ENCODE measurements at regions not wholly inside any gene's neighbourhood (a gene's known extent, or its start where the extent isn't known, plus 50 kb on each side); places are given as distances from the start of the nearest gene placed in this dataset. TPM values are rescaled to one million over a fixed set of nuclear protein-coding genes. Genes with fewer than 3 reads are reported as not detected.

DNA sequence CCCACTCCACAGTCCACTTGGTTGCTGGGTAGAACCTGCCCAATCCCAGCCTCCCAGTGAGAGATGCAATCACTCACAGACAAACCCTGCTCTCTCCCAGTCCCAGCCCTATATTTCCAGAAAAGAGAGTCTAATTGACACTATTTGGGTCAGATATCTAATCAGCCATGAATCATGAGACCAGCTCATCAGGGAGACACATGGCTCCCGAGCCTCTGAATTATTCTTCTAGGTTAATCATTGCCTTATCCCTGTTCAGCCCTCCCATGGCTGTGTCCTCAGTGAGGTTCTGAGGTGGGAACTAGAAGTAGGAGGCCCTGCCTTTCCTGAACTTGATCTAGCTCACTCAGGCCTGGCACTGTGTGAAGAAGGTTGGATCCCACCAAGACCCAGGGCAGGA is 49.9 kb upstream of the ZC3H12A start:
- H3K27me3 Mint-ChIP-seq (ENCODE audit: low read depth), result peaks cover 22% of the 10 kb centered on the region
- H4K20me1 ChIP-seq (ENCODE audit: control insufficient read depth, insufficient read depth, insufficient read length), result no peaks in the 10 kb centered on the region
- H4K91ac ChIP-seq (ENCODE audit: insufficient read length, low read depth, low read length), result no peak overlapping the region
- H3K9me3 ChIP-seq (ENCODE audit: control insufficient read depth, low read depth, low read length), result no peaks in the 10 kb centered on the region
- no peaks in the 10 kb centered on the region for H3K27me3 ChIP-seq (ENCODE audit: insufficient read depth, low read length)
- no peak overlapping the region for H3T11ph ChIP-seq (ENCODE audit: low read length)
- H3K9ac ChIP-seq (ENCODE audit: extremely low read depth, insufficient read length, low read length), result no peak overlapping the region
- H3K27ac ChIP-seq (ENCODE audit: insufficient read length, low read depth, low read length), result no peak overlapping the region
- H4K5ac ChIP-seq (ENCODE audit: insufficient read length, low read depth, low read length), result no peak overlapping the region
- H3K4me2 ChIP-seq (ENCODE audit: insufficient read depth, insufficient read length, low read length), result no peak overlapping the region
- H3K27ac Mint-ChIP-seq, result no peak overlapping the region; a peak in 1 of 7 replicates
- H3K23ac ChIP-seq (ENCODE audit: insufficient read length, low read depth, low read length), result no peak overlapping the region
- no peaks in the 10 kb centered on the region for H3K4me1 ChIP-seq (ENCODE audit: insufficient read depth, low read length)
- H3K18ac ChIP-seq (ENCODE audit: insufficient read length, low read depth, low read length), result no peak overlapping the region
- no peaks in the 10 kb centered on the region for H3K79me1 ChIP-seq (ENCODE audit: insufficient read depth, low read depth, low read length, poor library complexity, severe bottlenecking)
- no peak for DNase-seq
- H3K4me3 Mint-ChIP-seq, result no peak overlapping the region
- no peak overlapping the region for H4K8ac ChIP-seq (replicated peaks; ENCODE audit: insufficient read length, low read depth, low read length)
- H2BK20ac ChIP-seq (ENCODE audit: low read depth, low read length, poor library complexity, severe bottlenecking), result no peak overlapping the region
- no peaks in the 10 kb centered on the region; a peak in 1 of 5 replicates for H3K9me3 Mint-ChIP-seq
- no peak overlapping the region for H2BK120ac ChIP-seq (ENCODE audit: low read depth, low read length, poor library complexity, severe bottlenecking)
- no peak overlapping the region for H2BK15ac ChIP-seq (ENCODE audit: low read depth, low read length)
- H3K79me2 ChIP-seq (ENCODE audit: insufficient read depth, low read length), result no peaks in the 10 kb centered on the region
- H3K14ac ChIP-seq (ENCODE audit: insufficient read depth, low read length), result no peak overlapping the region
- H2AFZ ChIP-seq (ENCODE audit: low read length), result no peak overlapping the region
- H2BK5ac ChIP-seq (ENCODE audit: insufficient read length, low read length), result no peak overlapping the region
- H3K36me3 Mint-ChIP-seq (ENCODE audit: insufficient read depth in 1 of 3, low read depth in 3 of 3), result no peaks in the 10 kb centered on the region
- no CpG with 5 or more reads among the region's 1 CpG for WGBS (ENCODE audit: extremely low coverage, insufficient read length, low lambda C conversion rate)
- no peak overlapping the region for H2AK5ac ChIP-seq (ENCODE audit: insufficient read length, low read length)
- no peaks in the 10 kb centered on the region for H3K23me2 ChIP-seq (ENCODE audit: insufficient read length, low read depth, low read length, poor library complexity, severe bottlenecking)
- TF ChIP-seq, protein P1, sequence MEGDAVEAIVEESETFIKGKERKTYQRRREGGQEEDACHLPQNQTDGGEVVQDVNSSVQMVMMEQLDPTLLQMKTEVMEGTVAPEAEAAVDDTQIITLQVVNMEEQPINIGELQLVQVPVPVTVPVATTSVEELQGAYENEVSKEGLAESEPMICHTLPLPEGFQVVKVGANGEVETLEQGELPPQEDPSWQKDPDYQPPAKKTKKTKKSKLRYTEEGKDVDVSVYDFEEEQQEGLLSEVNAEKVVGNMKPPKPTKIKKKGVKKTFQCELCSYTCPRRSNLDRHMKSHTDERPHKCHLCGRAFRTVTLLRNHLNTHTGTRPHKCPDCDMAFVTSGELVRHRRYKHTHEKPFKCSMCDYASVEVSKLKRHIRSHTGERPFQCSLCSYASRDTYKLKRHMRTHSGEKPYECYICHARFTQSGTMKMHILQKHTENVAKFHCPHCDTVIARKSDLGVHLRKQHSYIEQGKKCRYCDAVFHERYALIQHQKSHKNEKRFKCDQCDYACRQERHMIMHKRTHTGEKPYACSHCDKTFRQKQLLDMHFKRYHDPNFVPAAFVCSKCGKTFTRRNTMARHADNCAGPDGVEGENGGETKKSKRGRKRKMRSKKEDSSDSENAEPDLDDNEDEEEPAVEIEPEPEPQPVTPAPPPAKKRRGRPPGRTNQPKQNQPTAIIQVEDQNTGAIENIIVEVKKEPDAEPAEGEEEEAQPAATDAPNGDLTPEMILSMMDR (conservative IDR thresholded peaks at IDR 0.05), result no peak
- no peak overlapping the region for H3K4ac ChIP-seq (ENCODE audit: low read depth, low read length)
- no peak overlapping the region for H2BK12ac ChIP-seq (ENCODE audit: insufficient read length, low read depth, low read length)
- no peak overlapping the region for H3K56ac ChIP-seq (ENCODE audit: insufficient read length, low read depth, low read length)
- H3K4me1 Mint-ChIP-seq, result no peaks in the 10 kb centered on the region

Small RNA genes lying in the stretch of these regions (microRNA-seq; reads per million reads assigned to microRNA genes)
- gene MIR4255 (ENCODE audit: borderline microRNAs expressed), result not detected

Data from H9 (cell line).